ENCODE measurements at regions not wholly inside any gene's neighbourhood (a gene's known extent, or its start where the extent isn't known, plus 50 kb on each side); places are given as distances from the start of the nearest gene placed in this dataset.
"Not testable (repeated sequence)": the region's sequence is repeated elsewhere in the genome, so short reads cannot be mapped to it uniquely, and the experiment has no call there.

- TF ChIP-seq CTCF (conservative IDR thresholded peaks at IDR 0.05), result no peak
Measured at GRCh38 chr11:69913591-69914285, 94.5 kb upstream of the FGF3 start.

GRCh38 chr11:69914286-69915150, 95.3 kb upstream of the FGF3 start:
- no peak for TF ChIP-seq CTCF (conservative IDR thresholded peaks at IDR 0.05)
- H3K27ac ChIP-seq, result no peak overlapping the region; the same call in 1 of the 2 replicates

More at GRCh38 chr11:69913591-69914285, 94.5 kb upstream of the FGF3 start:
- H3K27ac ChIP-seq, result no peak overlapping the region; the same call in 1 of the 2 replicates

- TF ChIP-seq CTCF (conservative IDR thresholded peaks at IDR 0.05), result no peak
- H3K27ac ChIP-seq, result no peak overlapping the region
Measured at GRCh38 chr11:69915151-69915500, 95.9 kb upstream of the FGF3 start.

- H3K27ac ChIP-seq, result no peak overlapping the region
- peak; percentile 95 for TF ChIP-seq CTCF (conservative IDR thresholded peaks at IDR 0.05)
Measured at GRCh38 chr11:69915501-69916250, 96.5 kb upstream of the FGF3 start.

- H3K27ac ChIP-seq, result not testable (repeated sequence)
Measured at GRCh38 chr11:69916251-69916649, 97.0 kb upstream of the FGF3 start.

GRCh38 chr11:69916806-69917387, 97.7 kb upstream of the FGF3 start:
- TF ChIP-seq CTCF (conservative IDR thresholded peaks at IDR 0.05), result no peak
- no peak overlapping the region for H3K27ac ChIP-seq

- no peak for TF ChIP-seq CTCF (conservative IDR thresholded peaks at IDR 0.05)
- no peak overlapping the region for H3K27ac ChIP-seq
Measured at GRCh38 chr11:69917529-69917928, 98.3 kb upstream of the FGF3 start.

All from VCaP (cell line).